Globus pallidus (tissue), 1 donor: ENCODE measurements at regions not wholly inside any gene's neighbourhood (a gene's known extent, or its start where the extent isn't known, plus 50 kb on each side); places are given as distances from the start of the nearest gene placed in this dataset.
"Not testable (repeated sequence)": the region's sequence is repeated elsewhere in the genome, so short reads cannot be mapped to it uniquely, and the experiment has no call there.

Experiments
- DNase-seq: peaks from one replicate; pipeline ENCODE4 v3.0.0-alpha.2; 2015; ENCODE audit warnings: low spot score

DNA sequence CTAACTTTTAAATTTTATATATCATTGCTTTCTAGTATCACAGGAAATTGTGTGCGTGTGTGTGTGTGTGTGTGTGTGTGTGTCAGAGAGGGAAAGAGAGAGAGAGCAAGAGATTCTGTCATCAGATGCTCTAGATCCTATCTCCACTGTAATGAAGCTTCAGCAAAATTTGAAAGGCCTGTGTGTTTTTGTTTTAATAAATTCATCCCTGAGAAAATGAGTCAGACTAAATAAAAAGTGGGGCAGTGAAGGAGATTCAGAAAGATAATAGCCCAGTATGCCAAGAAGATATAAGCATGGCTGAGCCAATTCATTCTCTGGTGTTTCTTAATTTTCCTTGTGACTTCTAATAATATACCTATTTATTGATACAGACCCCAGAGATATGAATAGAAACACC is 184.2 kb upstream of the TMEM196 start:
- DNase-seq = no peak

DNA sequence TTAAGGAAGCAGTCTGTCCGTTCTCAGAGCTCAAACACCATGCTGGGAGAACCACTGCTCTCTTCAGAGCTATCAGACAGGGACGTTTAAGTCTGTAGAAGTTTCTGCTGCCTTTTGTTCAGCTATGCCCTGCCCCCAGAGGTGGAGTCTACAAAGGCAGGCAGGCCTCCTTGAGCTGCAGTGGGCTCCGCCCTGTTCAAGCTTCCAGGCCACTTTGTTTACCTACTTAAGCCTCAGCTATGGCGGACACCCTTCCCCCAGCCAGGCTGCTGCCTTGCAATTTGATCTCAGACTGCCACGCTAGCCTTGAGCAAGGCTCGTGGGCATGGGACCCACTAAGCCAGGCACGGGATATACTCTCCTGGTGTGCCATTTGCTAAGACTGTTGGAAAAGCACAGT is 180.7 kb upstream of the TMEM196 start:
- DNase-seq = not testable (repeated sequence)

DNA sequence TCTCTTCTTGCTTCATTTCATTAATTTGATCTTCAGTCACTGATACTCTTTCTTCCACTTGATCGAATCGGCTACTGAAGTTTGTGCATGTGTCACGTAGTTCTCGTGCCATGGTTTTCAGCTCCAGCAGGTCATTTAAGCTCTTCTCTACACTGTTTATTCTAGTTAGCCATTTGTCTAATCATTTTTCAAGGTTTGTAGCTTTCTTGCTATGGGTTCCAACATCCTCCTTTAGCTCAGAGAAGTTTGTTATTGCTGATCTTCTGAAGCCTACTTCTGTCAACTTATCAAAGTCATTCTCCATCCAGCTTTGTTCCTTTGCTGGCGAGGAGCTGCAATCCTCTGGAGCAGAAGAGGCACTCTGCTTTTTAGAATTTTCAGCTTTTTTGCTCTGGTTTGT is 180.0 kb upstream of the TMEM196 start:
- DNase-seq = not testable (repeated sequence)

DNA sequence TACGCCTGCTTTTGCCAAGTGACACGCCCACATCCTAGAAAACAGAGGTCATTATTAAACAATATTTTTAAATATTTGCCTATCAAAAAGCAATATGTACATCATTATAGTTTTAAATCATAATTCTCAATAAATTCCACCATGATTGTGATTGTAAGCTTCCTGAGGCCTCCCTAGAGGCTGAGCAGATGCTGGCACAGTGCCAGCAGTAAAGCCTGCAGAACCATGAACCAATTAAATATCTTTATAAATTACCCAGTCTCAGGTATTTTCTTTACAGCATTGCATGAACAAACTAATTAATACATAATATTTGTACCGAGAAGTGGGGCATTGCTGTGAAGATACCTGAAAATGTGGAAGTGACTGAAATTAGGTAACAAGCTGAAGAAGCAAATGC is 174.7 kb upstream of the TMEM196 start:
- DNase-seq = no peak

DNA sequence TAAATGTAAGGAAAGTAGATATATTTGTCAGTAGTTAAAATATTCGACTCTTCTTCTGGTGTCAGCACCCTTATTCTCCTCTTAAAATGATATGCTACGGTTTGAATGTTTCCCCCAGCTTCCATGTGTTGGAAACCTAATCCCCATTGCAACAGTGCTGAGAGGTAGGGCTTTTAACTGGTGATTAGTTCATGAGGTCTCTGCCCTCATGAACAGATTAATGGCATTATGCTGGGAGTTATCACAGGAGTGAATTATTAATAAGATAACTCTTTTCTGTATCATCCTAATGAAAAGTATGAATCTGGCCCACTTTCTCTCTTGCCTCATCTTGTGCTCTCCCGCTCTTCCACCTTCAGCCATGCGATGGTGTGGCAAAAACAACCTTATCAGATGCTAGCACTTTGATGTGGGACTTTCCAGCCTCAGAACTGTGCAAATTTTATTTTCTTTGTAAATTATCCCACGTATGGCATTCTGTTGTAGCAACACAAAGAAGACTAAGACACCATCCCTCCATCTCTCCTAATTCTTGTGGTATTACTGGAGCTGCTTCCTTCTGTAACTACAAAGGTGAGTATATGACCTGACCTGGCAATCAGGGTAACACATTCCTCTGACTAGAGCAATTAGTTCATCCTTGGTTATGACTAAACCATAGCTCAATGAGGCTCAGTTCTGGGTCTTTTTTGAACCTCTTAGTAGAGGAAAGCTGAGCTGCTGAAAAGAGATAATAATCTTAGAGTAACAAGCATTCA is 171.1 kb upstream of the TMEM196 start:
- DNase-seq = no peak

DNA sequence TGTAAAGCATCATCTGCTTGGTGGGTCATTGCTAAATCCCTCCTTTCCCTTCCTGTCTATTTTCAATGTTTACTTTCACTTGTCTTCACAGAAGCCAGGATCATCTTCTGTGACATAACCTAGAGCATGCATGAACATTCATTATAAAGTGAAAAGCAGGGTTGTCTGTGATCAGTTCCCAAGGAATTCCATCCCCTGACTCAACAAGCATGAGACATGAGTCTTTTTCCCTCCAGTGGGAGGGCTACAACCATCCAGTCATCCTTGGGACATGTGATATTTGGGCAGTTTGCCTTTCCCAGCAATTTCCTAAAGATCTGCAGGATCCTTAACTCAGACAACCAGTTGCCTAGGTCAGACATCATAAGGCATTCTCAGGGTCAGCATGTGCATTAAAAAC is 166.3 kb upstream of the TMEM196 start:
- no peak for DNase-seq

DNA sequence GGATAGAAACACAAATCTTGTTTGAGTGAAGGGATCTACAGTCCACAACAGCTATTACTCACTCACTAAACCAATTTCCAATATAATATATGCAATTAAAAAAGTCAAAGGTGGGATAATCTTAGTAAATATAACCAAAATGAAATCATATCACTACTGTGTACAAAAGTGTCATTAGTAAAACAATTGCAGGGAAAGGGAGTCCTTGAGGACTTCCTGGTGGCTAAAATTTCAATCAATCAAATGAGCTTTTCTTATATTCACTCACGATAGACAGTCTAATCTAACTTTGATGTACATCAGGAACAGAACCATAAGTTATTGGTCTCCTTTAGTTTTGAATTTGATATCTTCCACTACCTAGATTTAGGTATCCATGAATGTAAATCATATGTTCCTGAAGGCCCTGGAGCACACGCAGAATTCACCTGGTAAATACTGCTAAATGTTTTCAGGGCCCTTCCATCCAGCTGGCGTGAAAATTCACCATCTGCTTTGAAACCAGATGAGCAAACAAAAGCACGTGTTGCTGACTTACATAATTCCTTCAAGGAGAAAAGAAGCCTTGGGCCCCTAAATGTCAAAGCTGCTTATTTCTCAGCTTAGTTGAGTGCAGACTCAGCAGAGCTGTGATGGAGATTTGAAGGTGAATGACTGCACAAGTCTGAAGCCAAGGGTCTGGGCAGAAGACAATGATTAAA is 159.3 kb upstream of the TMEM196 start:
- no peak for DNase-seq

DNA sequence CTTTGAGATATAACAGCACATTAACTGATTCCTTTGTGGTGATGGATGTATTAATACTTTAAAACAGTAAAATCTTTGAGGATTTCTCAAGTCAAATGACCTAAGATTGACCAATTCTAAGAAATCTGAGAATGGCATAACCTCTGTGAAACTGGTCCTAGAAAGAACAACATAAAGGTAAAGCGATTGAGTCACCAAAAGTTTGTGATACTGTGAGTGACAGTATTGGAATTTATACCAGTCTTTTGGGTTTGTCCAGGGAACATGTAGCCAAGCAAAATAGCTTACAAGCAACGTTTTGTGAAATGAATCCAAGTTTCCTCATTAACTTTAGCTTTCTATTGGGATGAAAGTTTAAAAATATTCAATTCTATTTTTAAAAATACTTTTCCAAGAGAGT is 157.4 kb upstream of the TMEM196 start:
- DNase-seq = no peak

DNA sequence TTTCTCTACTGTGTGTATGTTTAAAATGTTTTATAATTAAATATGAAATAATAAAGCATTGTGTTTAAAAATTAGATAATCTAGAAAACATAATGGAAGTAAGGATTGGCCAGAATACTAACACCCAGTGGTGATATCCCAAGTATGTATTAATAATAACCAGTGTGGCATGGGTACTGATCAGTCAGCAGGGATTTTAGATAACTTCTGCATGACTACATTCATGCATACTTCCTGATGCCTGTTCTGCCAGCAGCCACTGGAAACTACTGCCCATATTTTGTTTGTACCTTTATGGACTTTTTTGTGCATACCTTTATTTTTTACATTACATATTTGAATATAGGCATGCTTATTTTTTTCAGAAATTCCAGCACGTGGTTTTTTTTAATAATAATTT is 156.6 kb upstream of the TMEM196 start:
- no peak for DNase-seq

DNA sequence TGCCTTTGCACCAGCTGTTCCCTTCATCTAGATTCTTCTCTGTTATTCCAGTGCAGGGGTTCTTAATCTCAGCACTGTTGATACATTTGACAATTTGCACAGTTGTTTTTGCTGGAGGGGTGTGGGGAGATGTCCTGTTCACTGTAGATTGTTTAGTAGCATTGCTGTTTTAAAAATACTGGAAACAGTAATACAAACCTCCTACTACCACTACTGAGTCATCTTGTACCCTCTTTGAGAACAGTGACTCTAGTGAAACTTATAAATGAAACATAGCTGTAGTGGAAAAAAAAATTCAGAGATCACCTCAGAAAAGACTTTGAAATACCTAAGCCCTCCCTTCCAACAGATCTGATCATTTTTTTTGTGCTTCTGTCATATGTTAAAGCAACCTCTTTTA is 154.8 kb upstream of the TMEM196 start:
- no peak for DNase-seq

DNA sequence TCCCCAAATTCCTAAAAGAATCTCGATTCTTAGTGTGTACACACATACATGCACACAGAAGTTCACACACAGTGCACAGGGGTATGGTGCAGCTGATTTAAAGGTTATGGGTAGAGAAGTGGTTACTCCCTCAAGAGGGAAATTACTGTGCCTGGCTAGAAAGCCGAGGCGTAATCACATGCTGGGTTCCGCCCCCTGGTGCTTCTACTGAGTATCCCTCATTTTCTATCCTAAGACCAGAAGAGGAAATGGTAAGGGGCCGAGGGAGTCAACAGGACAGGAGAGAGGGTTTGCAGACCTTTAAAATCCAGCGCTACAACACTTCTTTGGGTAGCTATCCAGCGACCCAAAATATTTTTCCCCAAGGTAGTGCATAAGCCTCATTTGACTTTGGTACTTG is 147.3 kb upstream of the TMEM196 start:
- no peak for DNase-seq

DNA sequence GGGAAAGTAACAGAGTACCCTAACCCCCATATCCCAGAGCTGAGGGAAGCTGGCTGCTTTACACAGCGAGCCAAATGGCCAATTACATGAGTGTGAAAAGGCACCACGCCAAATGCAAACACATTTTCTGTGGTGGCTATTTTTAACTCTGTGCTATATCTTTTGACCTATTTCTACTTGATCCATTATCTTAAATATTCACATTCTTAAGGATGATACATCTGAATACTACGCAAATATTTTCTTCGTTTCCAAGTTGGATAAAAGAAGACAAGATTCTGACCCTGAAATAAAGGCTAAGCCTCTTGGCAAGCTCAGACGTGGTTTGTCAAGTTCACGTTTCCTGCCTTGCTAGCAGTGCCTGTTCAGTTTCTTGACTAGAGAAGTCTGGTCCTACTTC is 146.7 kb upstream of the TMEM196 start:
- no peak for DNase-seq

DNA sequence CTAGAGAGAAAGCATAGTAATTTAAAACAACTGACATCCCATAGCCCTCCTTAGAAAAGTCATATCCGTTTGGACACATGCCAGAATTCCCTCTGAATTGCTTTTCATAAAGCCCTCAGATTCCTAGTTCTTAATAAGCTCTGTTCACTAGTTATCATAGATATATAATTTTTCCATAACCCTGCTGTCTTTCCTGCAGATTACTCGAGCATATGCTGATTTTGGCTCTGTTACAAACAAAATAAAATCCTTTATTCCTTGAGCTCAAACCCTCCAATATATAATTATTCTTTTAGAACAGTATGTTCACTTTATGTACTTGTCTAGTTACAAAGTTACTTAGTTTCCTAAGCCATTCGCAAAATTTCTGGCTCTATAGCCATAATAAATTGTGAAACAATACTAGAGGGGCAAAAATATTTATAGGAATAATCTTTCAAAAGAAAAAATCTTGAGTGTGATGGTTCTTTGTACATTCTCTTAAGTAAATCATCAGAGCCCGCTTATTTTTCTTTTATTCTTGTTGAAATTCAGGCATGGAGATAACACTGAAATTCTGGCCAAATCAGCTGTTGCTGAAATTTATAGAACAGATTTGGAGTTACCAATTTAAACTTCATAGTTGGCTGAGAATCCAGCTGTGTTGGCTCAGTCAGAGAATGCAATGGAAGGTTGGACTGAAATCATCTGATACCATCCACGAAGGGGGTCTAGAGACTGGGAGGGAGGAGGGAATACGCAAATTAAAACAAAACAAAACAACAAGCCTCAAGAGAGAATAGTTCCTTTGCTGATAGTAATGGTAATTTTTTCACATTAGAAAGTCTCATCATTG is 146.1 kb upstream of the TMEM196 start:
- DNase-seq = no peak

DNA sequence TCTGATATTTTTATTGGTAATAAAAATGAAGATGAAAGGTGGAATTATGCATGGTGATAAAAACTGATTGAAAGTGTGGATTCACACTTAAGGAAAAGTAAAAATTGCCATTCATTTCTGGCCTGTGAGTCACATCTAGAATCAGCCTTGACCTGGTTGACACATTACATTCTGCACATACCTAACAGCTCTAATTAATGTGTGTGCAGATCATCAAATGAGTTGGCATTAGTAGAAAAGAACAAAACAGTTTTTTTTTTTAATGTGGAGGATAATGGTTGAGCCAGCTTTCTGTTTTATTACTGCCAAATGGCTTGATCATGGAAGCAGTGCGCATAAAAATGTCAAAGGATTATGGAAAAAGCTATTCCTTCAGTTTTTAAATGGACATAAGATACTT is 142.6 kb upstream of the TMEM196 start:
- no peak for DNase-seq

DNA sequence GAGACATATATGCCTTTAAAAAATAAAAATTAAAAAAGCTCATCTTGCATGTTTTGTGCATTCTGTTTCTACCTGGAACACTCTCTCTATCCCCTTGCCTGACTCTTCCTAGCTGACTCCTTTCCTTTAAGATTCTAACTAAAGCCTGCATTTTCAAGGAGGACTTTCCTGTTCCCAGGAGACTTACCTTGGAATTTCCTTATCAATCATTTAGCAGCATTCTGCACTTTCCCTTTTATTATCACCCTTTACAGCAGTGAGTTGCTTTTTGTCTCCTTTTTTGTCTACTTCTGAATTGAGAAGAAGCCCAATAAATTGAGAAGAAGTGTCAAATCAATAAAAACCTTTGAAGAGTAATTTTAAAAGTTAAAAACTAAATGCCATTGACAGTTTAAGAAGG is 142.2 kb upstream of the TMEM196 start:
- no peak for DNase-seq

DNA sequence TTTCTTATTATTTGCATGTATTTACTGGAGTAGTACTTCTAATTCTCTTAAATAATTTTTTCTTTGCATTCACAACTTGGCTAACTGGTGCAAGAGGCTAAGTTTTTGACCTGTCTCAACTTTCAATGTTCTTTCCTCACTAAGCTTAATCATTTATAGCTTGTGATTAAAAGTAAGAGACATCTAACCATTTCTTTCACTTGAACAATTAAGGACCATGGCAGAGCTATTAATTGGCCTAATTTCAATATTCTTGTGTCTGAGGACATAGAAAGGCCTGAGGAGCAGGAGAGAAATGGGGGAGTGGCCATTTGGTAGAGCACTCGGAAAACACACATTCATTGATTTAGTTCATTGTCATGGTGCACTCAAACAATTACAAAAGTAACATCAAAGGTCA is 141.4 kb upstream of the TMEM196 start:
- DNase-seq = no peak

DNA sequence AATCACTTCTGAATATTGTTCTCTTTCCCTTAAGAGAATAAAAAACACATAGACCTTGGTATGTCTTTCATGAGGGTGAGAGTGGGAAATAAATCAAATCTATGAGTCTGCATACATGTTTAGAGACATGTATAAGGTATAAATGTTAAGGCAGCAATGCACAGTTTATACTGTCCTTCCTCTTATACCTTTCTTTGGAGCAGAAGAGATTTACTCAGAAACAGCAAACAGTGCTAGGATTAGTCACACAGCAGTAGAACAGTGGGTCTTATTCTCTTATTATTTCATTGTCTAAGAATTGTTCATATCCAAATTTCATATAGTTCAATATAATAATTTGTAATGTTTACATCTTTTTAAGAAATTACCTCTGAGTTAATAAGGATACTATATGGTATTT is 126.7 kb upstream of the TMEM196 start:
- no peak for DNase-seq

DNA sequence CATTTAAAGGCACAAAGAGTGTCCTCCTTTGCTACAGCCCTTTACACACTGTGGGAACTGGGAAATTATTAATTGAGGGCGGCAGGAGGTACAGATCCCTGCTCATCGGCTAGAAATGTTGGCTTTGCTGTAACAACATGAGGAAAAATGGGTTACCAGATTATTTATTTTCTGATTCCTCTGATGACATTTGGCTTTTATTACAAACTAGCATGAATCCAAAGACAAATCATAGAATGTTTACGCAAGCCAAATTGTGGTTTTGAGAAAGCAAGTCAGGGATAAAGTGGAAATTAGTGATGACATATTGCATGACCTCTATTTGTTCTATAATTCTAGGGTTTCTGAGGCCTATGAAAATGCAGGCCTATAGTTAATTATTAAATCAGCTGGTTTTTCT is 126.1 kb upstream of the TMEM196 start:
- no peak for DNase-seq

DNA sequence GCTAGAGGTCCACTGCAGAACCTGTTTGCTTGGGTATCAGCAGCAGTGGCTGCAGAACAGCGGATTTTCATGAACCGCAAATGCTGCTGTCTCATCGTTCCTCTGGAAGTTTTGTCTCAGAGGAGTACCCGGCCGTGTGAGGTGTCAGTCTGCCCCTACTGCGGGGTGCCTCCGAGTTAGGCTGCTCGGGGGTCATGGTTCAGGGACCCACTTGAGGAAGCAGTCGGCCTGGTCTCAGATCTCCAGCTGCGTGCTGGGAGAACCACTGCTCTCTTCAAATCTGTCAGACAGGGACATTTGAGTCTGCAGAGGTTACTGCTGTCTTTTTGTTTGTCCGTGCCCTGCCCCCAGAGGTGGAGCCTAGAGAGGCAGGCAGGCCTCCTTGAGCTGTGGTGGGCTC is 109.5 kb upstream of the TMEM196 start:
- DNase-seq = not testable (repeated sequence)

DNA sequence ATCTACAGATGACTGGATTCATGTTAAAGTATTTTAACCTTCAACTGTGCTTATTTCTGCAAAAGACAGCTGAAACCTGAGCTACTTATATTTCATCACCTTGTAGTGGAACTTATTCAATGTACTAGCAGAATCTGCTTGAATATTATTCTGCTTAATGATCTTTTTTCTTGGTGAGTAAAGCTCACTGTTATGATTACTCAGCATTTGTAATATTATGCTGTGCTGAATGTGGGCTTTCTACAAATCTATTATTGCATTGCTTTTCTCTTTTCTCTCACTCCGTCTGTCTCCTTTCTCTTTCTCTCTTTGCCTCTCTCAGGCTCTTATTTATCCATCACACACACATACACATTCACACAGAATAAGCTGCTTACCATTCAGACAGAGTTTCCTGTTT is 98.7 kb upstream of the TMEM196 start:
- no peak for DNase-seq

DNA sequence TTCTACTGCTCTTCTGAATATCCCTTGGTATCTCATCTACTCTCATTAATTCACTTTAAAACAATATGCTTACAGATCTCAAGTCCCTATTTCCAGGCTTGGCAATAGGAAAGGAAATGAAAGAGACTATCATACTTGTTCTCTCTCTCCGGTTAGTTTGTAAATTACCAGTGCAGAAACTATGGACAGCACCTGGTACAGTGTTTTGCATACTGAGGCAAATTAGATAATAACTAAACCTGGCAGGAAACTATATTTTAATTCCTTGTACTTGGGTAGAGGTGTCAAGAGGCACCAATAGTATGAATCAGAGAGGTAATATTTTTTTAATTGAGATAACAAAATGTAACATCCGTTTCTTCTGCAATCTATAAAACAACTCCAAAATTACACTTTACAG is 97.7 kb upstream of the TMEM196 start:
- no peak for DNase-seq

DNA sequence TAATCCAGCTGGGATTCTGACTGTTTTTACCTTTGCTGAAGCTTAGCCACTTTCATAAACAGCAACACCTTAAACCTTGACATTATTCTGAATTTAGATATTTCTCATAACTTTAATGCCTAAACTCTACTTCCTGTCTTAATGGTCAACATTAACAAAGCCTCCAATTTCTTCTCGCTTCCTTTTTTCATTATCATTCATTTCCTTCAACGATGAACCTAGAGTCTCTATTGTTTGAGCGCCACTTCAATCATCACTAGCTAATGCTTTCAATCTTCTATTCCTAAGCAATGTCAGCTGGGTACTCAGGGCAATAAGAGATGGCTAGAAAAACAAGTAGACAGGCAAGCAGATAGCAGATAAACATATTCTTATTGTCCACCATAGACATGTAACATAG is 96.6 kb upstream of the TMEM196 start:
- DNase-seq = no peak

DNA sequence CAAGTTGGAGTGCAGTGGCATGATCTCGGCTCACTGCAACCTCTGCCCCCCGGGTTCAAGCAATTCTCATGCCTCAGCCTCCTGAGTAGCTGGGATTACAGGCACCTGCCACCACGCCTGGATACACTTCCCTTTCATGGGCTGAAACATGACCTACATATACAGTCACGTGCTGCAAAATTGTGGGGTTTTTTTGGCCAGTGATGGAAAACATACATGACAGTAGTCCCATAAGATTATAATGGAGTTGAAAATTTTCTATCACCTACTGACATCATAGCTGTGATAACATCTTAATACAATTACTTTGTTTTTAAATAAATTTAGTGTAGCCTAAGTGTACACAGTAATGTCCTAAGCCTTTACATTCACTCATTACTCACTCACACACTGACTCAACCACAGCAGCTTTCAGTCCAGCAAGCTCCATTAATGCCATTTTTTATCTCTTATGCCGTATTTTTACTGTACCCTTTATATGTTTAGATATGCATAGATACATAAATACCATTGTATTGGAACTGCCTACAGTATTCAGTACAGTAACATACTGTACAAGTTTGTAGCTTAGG is 79.9 kb upstream of the TMEM196 start:
- DNase-seq = no peak
